NCI-H82 treated with DMSO at 0.1 percent for 48 hours (cell line): ENCODE measurements at regions not wholly inside any gene's neighbourhood (a gene's known extent, or its start where the extent isn't known, plus 50 kb on each side); places are given as distances from the start of the nearest gene placed in this dataset.

Experiments used
- DNase-seq: peaks from one replicate; lab custom pipeline; 2025; ENCODE audit not compliant: unreplicated experiment; lab: John Stamatoyannopoulos, UW

DNA sequence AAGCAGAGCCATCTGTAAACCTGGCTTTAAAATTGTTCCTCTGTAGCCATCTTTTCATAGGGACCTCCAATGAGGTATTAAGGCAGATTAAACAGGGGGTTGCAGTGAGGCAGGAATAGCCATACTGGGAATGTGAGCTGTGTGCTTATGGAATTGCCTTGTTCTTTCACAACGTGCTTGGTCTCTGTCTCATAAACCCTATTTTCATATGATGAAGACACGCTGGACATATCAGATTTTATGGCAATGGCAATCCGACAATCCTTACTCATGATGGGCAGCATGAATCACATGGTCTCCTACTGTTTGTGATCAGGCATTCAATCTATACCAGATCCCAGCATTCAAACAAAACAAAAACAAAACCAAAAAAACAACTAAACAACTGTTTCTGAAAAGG is 418.9 kb upstream of the NRP1 start:
- DNase-seq, result no peak

DNA sequence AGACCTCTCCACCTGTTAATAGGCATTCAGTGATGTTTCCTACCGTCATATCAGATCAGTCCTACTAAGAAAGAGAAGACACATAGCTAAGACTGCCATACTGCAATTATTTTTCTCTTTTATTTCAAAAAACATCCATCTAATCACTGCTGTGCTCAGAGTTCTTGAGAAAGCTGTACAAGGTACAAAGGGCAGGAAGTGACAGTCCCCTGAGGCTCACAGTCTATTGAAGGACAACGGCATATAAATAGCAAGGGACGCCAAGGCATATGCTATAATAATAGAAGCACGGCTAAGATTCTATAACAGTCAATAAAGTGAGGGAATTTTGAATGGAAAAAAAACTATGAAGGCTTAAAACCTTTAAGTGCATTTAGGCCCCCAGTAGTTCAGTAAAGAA is 415.3 kb upstream of the NRP1 start:
- no peak for DNase-seq

DNA sequence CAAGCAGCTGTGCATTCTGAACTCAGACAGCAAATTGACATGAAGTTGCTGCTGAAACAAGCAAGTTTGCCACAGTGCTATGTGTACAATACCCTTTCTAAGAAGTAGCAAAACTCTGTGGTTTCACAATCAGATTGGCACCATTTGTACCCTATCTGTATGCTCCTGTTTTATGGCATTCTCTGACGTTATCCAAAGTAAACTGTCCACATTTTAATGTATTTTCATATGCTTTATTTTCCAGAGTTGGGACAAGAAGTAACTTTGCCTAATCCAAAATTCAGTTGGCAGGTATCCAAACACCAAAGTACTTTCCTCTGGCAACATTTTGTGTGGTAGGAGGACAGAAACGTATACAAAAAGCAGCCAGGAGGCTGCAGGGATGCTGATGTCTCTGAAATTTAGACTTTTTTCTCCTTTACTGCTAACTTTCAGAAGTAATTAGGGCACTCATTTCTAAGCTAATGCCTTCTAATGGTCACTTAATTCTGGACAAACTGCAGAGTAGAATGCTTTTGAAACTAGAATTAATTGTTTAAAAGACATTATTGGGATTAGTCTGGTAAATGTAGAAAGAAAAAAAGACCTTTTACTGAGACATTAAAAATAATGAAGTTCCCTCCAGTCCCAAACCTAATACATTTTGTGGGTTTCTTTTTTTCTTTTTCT is 414.7 kb upstream of the NRP1 start:
- DNase-seq, result no peak

DNA sequence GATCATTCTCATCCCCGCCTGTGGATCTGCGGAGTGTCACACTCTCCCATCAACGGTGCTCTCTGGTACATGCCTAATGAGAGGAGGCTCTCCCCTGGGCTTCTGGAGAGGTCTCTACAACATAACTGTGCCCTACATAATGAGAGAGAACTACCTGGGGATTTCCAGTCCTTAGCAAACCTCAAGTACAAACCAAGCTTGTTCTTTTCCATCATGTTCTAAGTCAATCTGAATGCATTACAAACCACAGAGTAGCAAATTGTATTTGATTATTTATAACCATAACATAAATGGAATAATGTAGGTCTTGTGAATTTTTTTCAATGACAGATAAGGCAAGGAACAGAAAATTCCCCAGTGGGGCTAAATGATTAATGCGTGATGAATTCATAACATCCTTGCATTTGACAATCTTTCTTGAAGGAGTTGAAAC is 412.4 kb upstream of the NRP1 start:
- no peak for DNase-seq

DNA sequence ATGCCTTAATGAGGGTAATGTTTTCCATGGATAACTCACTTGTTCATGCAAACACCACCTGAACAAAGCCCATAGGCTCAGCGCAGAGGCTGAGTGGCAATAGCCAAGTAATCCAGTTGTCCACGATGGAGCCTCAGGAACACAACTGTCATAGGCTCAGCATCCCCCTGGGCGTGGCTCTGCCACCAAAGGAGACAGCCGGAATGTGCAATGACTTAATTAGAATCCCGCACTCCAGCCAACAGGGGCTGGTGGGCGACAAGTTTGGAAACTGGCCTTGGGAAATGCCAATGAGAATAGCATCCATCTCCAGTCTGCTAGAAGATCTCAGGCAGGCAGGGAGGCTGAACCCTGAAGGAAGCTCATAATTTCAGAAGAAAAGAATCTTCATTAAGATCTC is 411.7 kb upstream of the NRP1 start:
- no peak for DNase-seq

DNA sequence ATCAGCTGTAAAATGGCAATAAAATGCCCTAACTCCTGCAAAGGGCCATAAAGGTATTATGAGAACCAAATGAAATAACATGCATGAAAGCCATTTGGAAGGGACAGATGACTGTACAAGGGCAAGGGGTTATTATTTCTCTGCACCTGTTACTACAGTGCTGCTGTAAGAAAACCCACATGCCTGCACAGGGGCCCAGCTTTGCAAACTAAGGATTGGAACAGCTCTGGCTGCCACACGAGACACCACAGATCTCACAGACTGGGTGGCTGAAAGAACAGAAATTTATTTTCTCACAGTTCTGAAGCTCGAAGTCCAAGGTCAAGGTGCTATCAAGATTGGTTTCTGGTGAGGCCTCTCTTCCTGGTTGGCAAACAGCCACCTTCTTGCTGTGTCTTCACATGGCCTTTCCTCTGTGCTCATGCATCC is 409.0 kb upstream of the NRP1 start:
- no peak for DNase-seq

DNA sequence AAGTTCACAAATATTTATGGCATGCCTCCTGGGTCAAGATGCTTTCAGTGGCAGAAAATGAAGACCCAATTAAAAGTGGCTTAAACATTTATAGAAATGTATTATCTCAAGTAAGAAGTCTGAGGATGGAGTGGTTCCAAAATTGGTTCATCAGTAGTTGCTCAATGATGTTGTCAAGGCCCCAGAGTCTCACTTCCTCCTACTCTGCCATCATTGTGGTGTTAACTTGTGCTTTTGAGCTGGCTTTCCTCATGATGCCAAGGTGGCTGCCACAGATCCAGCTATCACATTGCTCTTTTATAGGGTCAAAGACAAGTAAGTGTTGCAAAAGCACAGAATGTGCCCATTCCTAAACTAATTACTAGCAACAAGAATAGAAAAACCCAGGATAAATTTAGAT is 404.6 kb upstream of the NRP1 start:
- no peak for DNase-seq

DNA sequence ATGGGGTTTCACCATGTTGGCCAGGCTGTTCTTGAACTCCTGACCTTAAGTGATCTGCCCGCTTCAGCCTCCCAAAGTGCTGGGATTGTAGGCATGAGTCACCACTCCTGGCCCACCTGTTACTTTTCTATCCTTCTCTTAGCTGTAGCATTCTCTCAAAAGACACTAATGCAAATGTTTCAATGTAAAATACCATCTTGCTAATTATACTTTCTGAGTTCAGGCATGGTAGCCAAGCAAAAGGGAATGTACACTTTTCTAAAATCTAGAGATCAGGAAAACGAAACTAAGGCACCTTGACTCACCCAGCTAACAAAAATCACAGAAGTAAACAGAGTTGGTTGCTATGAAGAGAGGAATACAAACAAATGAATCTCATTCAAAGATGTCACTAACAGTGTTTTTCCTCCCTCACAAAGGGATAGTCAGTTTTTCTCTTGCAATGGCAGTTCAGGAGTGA is 401.0 kb upstream of the NRP1 start:
- DNase-seq, result no peak

DNA sequence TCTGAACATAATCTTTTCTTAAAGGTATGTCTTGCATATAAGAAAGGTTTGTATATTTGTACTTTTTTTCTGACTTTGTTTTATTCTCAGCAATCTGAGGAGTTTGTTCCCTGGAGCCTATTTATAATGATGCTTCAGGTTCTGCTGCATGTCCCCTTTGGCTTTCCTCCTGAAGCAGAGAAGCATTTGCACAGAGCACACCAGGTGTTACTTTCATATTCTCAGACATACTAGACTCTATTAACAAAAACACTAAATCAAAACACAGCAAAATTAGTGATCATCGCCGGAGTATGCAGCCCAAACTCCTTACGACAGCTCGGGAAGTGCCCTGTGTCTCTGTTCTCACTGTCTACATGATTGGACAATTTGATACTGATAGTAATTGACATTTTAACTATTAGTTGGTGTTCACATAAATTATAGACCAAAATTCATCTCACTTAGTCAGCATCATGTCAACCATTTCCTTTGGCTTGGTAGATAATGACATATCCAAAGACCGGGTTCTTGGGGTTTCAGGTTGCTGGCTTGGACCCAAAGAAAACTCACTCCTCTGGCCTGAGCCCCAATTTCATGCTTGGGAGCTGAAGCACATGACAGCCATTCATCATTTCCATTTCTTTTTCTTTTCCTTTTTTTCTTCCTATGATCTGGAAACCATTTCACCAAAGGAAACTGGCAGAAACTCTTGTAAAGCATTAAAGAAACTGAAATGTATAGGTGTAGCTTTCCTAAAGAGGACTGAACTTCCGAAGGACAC is 400.1 kb upstream of the NRP1 start:
- DNase-seq, result no peak

DNA sequence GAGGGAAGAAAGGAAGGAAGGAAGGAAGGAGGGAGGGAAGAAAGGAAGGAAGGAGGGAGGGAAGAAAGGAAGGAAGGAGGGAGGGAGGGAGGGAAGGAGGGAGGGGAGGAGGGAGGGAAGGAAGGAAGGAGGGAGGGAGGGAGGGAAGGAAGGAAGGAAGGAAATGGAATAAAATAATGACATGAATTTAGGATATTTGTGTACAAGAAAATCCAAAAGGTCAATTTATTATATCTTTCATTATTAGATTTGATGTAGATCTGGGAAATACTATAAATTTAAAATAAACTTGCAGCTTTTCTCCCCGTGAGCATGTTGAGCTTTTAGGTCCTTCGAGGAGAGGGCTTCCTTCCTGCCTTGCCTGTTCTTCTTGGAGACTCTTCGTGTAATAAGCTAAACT is 398.6 kb upstream of the NRP1 start:
- DNase-seq, result no peak

DNA sequence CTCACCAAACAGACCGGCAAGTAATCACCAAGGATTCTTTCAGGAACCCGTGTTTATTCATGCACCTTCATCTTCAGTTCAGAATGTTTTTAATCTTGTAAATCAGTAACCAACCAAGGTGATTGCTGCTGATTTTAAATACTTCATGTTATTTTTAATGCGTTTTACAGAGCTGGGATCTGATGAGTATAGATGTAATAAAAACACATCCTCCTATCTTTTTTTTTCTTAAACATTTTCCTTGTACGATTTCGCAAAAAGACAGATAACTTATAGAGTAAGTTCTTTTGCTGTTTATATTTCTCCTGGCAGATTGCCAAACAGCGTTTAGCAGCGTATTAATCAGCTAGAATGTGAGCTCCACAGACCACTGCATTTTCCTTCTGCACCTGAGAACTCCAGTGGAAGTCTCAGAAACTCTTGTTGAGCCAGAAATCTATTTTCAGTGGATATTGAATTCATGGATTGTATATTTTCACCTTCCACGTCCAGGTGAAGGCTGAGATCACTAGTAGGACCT is 397.8 kb upstream of the NRP1 start:
- no peak for DNase-seq

DNA sequence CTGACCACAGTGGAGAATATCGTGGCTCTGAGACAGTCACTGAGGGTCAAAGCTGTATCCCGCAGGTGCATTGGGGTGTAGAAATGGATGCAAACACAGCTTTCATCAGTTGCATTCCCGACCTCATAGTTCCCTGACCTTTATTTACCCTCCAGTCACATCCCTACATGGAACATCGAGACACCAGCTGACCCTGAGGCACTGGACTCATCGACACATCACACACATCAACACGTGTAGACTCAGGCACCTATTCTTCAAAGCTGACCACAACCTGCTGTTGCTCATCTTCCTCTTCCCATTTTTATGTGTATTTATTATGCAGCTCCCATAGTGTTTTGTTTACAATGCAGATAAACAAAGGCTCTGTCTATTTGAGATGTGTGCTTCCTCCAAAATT is 396.9 kb upstream of the NRP1 start:
- no peak for DNase-seq

DNA sequence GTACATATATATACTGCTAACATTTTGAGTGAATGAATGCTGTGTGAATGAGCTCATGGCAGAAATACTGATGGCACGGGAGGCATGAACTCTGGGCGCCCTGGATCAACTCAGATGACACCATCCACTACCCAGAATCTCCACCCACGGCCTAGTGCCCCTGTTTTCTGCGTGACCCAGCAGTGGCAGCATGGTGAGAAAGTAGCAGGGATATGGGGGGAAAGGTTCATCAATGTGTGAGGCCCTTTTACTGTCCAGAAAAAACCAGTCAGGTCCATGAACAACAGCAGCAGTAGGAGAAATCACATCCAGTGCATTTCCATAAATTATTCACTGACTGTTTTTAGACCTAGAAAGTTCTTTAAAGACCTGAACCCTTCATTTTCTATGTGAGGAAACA is 391.0 kb upstream of the NRP1 start:
- no peak for DNase-seq

DNA sequence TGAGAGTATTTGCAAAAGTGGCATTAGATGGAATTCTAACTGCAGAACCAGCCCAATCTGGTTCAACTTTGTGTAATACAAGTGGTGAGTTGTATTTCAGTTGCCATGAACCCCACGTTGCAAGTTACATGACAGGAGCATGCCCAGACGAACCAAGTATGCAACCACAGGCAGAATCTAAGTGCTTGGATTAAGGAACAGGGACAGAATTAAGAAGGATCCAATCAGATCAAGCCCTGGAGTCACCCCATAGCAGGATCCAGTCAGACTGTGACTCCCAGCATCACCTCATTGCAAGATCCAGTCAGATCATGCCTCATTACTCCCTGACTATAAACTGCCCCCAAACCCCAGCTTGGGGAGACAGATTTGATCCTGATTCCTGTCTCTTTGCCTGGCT is 388.7 kb upstream of the NRP1 start:
- no peak for DNase-seq

DNA sequence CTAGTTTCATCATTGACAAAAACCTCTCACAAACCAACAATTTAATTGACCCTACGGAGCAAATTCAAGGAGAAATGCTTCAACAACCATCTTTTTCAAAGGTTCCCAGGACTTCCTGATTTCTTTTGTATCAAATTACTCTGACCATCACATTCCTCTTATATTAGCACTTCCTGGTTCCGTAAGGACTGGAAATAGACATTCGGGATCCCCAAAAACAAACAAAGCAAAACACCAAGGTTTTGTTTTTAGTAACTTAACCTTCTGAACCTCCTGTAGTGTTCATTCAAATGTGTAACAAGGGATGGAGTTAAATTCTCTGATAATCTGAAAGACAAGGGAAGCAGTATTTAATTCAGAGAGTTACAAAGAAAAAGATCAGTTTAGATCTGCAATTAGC is 387.6 kb upstream of the NRP1 start:
- no peak for DNase-seq

DNA sequence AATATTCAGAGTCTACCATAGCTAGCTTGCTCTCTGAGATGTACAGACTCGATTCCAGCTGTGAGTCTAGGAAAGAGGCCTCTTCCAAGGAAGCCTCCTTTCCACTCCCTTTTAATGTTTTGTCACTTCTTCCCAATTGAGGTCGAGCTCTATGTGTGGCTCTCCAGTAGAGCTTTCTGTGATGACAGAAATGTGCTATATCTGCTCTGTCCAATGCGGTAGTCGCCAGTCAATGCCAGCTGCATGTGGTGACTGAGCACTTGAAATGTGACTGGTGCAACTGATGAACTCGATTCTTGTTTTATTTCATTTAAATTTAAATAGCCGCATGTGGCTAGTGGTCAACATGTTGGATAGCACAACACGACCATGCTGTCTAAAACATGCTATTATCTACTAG is 387.0 kb upstream of the NRP1 start:
- DNase-seq, result no peak

DNA sequence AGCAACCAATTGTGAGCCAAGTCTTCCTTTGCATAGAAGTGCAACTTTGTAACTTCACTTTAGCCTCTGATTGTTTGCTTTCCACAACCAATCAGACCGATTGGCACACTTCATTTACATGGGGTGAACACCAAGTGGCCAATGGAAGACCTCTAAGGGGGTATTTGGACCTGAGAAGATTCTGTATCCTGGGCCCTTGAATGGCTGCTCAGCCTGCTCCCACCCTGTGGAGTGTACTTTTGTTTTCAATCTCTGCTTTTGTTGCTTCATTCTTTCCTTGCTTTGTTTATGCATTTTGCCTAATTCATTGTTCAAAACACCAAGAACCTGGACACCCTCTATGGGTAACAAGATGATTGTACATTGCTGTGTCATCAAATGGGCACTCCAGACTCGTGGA is 385.7 kb upstream of the NRP1 start:
- DNase-seq, result no peak

DNA sequence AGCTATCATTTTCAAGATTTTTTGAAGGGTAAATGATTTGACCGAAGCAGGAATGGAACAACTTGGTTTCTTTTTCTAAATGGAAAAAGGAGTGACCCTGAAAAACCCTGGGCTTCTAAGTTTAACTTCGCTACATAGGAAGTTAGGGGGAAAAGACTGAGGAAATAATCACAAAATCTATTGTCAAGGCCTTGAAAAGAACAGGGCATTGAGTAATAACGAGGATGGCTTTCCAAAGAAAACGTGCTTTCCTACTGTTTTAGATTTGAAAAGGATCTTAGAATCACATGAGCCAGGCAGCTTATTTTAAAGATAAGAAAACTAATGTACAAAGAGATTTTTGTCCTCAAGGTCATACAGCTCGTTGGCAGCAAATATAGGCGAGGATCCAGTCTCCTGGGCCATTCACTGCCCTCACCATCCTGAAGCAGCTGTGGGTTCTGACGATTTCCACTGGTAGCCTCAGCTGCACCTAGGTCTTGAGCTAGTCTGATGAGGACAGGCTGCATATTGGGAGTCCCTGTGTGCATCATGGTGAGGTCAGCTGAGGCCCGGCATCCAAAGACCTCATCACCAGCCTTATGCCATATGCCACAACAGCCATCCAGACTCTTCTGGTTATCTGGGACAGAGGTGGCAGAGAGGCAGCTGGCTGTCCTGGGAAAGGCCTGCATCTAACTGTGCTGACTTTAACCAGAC is 384.7 kb upstream of the NRP1 start:
- DNase-seq, result no peak

DNA sequence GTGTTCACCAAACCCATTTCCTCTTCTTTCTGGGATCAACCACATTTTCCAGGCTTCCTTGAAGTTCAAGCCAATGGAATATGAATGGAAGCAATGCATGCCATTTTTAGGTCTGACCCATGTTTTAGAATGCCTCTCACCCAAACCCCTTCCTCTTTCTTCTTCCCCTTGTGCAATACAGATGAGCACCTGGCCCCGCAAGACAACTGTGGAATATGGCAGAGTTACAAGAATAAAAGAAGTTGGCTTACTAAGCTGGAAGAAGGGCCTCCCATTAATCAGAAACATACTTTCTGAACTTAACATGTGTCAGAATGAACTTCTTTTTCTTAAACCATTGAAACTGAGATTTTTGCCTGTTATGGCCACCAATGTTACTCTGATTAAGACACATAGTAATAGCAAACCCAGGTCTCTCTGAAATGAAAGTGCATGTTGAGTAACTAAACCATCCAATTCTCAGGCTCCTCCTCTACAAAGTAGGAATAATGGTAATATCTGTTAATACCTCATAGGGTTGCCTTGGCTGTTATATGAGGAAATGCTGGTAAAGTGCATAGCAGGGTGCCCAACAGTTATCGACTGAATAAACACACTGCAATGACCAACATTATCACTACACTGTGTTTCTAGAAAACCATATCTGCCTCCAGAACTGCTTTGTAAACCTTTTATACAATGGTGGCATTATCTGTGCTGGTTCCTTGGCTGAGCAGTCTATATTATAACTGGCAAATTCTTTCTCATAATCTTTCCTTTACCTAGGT is 382.2 kb upstream of the NRP1 start:
- DNase-seq, result no peak

DNA sequence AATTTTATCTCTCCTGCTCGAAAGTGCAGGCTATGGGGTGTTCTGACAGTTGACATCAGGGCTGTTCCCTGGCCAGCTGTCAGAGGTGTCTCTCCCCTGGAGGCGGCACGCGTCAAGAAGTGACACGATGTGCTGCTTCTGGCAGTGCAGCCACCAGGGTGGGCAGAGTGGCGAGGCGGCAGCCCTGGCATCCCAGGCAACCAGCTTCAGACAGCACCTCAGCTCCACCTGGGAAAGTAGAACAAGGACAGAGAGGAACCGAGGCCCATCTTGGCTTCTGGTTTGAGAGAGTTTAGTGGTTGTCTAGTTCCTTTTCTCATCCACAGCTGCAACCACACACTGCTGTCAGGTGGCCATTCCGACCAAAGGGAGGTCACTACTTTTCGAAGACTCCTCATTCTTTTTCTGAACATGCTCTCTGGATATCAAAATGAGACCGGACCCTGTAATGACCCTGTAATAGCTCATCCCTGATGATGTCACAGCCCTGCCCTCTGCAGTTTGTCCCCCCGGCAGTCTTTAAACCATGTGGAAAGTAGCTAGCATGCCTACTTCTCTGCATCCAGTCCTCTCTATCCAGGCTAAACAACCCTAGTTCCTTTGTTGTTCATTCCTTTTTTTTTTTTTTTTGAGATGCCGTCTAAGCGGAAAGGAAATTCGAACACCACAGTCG is 381.0 kb upstream of the NRP1 start:
- no peak for DNase-seq

DNA sequence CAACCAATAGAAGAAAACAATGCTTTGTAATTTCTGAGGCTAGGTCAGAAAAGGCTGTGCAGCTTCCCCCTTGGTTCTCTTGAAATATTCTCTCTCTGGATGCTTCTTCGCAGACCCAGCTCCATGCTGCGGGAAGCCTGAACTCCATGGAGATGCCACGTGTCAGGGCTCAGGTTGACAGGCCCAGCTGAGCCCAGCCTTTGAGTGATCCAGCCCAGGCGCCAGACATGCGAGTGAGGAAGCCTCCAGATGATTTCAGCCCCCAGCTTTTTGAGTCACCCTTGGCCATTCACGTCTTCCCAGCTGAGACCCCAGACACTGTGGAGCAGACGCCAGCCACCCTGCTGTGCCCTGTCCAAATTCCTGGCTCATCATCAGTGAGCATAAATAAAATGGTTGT is 378.4 kb upstream of the NRP1 start:
- no peak for DNase-seq
